AG09309 (cell line): ENCODE measurements at regions not wholly inside any gene's neighbourhood (a gene's known extent, or its start where the extent isn't known, plus 50 kb on each side); places are given as distances from the start of the nearest gene placed in this dataset.

Source experiments
- DNase-seq: peaks from one replicate; pipeline ENCODE4 v3.0.0-alpha.2; 2010; ENCODE audit warnings: low read depth
- H3K4me3 ChIP-seq: 2 replicates; pipeline ENCODE4 v1.5.1; 2011; ENCODE audit warnings: mild to moderate bottlenecking, low read depth, low read length, moderate library complexity; ENCODE audit not compliant: control insufficient read depth
- TF ChIP-seq, protein P1 (sequence below): IDR thresholded peaks from 2 replicates; pipeline ENCODE4 v1.5.1; 2011; ENCODE audit warnings: mild to moderate bottlenecking, low read depth, low read length, inconsistent platforms; ENCODE audit not compliant: insufficient read depth, control insufficient read depth; ENCODE audit errors: missing control alignments

- TF ChIP-seq, protein P1, sequence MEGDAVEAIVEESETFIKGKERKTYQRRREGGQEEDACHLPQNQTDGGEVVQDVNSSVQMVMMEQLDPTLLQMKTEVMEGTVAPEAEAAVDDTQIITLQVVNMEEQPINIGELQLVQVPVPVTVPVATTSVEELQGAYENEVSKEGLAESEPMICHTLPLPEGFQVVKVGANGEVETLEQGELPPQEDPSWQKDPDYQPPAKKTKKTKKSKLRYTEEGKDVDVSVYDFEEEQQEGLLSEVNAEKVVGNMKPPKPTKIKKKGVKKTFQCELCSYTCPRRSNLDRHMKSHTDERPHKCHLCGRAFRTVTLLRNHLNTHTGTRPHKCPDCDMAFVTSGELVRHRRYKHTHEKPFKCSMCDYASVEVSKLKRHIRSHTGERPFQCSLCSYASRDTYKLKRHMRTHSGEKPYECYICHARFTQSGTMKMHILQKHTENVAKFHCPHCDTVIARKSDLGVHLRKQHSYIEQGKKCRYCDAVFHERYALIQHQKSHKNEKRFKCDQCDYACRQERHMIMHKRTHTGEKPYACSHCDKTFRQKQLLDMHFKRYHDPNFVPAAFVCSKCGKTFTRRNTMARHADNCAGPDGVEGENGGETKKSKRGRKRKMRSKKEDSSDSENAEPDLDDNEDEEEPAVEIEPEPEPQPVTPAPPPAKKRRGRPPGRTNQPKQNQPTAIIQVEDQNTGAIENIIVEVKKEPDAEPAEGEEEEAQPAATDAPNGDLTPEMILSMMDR = no peak
- no peak overlapping the region for H3K4me3 ChIP-seq
- no peak for DNase-seq
Measured at GRCh38 chr9:99387431-99387830, 165.3 kb downstream of the SEC61B start.

GRCh38 chr9:99389087-99390033, 167.3 kb downstream of the SEC61B start:
- H3K4me3 ChIP-seq = no peak overlapping the region
- no peak for DNase-seq
- TF ChIP-seq, protein P1 = no peak

GRCh38 chr9:99391937-99392594, 170.0 kb downstream of the SEC61B start:
- no peak overlapping the region for H3K4me3 ChIP-seq
- TF ChIP-seq, protein P1 = no peak
- no peak for DNase-seq

- H3K4me3 ChIP-seq = no peak overlapping the region
- no peak for DNase-seq
- TF ChIP-seq, protein P1 = no peak
Measured at GRCh38 chr9:99392986-99393385, 170.9 kb downstream of the SEC61B start.

GRCh38 chr9:99393993-99394392, 171.9 kb downstream of the SEC61B start:
- no peak for DNase-seq
- TF ChIP-seq, protein P1 = no peak

DNA sequence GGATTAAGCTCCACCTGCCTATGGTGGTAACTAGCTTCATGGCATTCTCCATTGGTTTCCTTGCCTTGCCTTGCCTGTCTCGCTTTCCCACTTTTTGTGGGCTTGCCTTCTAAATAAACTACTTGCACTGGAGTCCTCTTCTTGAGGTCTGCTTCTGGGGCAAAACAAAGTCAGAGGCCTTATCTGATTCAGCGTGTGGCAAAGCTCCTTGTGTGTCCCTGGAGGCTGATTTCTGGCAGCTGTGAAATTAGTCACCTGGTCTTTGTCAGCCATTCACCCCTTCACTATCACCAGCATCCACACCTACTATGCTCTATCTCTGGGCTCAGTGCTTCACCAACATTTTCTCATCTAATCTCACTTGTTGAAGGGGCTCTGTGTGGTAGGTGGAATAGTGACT, 176.2 kb downstream of the SEC61B start:
- no peak overlapping the region for H3K4me3 ChIP-seq
- TF ChIP-seq, protein P1 = no peak
- DNase-seq = no peak

More at GRCh38 chr9:99393993-99394392, 171.9 kb downstream of the SEC61B start:
- no peak overlapping the region for H3K4me3 ChIP-seq
